ENCODE measurements at regions not wholly inside any gene's neighbourhood (a gene's known extent, or its start where the extent isn't known, plus 50 kb on each side); places are given as distances from the start of the nearest gene placed in this dataset.

DNA sequence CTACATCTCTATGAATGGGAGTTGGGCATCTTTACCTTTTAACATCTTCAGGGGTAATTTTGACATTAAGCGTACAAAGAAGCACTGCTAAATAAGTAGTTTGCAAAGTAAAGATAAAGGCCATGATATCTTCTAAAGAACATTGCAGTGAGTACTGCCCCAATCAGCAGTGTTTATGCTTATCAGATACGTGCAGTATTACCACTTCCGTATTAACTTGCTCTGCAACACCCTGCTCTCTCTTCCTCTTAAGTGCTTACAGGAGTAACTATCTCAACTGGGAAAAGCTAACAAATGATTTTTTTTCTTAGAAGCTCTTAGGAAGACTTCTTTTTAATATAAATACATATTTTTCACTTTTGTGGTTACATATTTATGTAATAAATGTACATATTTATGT is 793.7 kb upstream of the SLC10A2 start:
- DNase-seq (ENCODE audit: low read depth, low spot score) = no peak

DNA sequence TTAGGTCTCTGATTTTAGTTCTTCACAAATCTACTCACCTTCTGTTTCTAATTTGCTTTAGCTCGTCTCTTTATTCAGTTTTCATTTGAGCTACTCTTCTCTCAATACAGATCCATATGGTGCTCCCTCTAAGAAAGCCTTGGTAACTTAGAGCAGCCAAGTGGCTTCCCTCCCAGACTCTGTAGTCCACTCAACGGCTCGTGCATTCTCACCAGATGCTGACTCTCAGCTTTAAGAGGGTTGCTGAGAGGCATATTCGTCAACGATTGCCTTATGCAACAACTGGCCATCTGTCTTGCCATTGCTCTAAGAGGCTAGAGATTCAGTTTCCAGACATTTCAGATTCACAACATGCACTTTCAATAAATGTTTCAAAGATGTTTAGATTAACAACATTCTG is 785.8 kb upstream of the SLC10A2 start:
- no peak for DNase-seq (ENCODE audit: low read depth, low spot score)

DNA sequence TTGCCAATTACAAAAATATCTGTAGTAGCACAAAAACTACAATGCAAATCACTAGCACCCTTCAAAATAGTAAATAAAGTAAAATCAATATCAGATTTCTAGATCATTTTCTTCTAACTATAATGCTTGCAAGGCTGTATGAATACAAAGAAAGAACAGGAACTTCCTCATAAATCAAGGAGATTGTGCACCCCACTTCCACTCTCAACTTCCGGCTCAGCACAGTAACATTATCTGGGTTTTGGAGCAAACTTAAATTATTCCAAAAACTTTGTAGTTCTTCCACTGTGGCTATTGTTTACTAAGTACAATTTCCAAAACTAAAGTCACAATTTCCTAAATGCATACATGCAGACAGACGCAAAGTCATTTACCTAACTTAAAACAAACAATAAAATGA is 778.3 kb upstream of the SLC10A2 start:
- DNase-seq (ENCODE audit: low read depth, low spot score) = no peak

DNA sequence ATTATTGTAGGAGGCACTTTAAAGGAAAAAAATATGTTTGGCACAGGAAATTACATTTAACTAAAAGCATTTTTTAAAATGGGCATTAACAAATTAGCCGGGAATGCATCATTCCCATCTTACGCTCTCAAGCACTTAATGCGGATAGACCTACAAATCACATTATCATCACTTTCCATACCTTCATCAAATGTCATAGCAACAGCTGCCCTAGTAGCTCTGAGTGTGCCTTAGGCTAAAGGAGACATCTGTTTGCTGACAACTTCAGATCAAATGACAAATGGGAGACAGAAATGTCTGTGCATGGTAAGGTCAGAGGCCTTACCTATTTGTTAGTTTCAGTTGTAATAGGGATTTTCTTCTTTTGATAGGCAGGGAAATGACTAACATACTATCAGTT is 773.2 kb upstream of the SLC10A2 start:
- no peak for DNase-seq (ENCODE audit: low read depth, low spot score)

DNA sequence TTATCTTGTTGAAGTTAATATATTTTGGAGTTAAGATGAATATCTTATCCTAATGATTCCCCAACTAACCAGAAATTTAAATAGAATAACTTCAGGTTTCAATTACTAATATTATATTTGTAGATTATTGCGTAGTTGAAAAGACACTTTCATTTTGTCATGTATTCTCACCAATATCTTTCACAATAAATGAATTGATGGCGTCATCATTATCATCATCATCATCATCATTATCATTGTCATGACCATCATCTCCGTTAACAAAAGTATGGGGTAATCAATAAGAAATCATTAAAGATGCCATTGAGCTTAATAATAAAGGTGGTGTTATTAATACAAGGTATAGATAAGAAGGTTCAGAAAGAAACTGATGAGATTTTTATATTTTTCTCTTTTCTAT is 768.8 kb upstream of the SLC10A2 start:
- DNase-seq (ENCODE audit: low read depth, low spot score) = no peak

DNA sequence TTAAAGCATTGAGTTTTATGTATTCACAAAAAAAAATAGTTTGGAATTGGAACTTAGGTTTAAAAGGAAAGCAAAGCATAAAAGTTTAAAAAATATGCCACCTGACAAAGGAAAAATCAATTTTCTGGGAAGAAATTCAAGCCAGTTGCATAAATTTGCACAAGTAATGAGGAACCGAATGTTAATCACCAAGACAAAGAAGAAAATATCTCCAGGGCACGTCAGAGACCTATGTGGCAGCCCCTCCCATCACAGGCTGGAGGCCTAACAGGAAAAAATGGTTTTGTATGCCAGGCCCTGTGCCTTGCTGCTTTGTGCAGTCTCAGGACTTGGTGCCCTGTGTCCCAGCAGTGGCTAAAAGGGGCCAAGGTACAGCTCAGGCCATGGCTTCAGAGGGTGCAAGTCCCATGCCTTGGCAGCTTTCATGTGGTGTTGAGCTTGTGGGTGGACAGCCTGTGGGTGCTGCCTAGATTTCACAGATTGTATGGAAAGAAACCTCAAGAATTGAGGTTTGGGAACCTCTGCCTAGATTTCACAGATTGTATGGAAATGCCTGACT is 767.2 kb upstream of the SLC10A2 start:
- no peak for DNase-seq (ENCODE audit: low read depth, low spot score)

DNA sequence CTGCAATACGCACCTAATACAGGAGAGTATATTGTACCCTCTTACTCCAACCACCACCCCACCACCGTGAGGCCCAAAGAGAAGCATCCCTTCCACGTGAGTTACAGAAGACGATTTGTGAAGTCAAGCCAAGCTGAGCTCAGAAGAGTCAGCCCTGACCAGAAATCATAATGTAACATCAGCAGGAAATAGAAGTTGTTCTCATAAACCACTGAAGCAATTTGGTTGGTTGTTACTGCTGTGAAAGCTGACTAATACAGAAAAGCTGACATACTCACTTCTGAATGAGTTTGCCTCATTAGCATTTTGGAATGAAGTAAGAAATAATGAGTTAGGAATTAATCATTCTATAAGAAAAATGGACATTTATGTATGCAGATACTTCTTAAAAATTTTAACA is 749.4 kb upstream of the SLC10A2 start:
- no peak for DNase-seq (ENCODE audit: low read depth, low spot score)

DNA sequence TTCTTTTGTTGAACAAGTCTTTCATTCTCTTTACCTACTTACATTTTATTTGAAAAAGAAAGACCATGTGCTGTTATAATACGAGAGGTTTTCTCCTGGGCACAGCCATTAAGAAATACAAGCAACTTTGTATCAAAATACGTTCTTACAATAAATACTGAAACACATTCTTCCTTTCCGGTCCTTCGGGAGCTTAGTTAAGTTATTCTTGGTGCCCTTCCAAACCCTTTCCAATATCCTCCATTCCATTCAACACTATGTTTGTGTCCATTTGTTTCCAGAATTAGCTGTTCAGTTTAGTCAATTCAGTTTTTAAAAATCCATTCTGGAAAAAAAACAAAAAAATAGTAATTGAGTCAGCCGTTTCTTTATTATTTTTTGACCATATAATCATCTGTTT is 746.8 kb upstream of the SLC10A2 start:
- DNase-seq (ENCODE audit: low read depth, low spot score) = no peak

DNA sequence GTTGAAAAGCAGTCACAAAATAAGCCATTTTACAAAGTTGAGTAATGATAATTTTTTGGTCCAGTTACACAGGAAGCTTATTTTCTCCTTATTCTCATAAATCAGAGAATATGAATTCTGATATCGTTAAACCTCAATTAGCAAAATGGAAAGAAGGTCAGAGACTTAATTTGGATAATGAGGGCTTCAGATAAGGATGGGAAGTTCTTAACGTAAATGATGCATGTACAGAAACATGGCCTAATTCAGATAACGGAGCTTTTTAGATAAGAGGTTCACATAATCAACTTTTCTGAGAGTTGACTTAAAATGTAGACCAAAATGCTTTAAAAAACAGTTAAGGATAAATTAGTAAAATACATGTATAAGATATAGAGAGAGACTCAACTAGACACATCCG is 746.3 kb upstream of the SLC10A2 start:
- DNase-seq (ENCODE audit: low read depth, low spot score) = no peak

DNA sequence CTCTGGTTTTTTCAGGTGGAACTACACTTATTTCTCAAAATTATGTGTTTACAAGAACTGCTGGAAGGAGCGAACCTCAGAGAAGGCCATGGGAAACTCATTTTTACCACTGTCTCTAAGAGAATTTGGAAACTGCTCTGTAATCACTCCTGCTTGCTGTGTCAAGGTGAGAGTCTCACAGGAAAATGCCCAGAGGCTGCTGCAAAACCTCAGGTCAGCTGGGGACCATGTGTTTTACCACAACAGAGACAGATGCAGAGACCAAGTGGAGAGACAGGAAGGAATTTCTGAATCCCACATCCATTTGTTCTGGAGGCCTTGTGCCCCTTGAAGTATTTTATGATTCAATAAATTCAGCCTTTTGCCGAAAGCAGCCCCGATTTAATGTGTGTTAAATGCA is 743.8 kb upstream of the SLC10A2 start:
- DNase-seq (ENCODE audit: low read depth, low spot score) = no peak

DNA sequence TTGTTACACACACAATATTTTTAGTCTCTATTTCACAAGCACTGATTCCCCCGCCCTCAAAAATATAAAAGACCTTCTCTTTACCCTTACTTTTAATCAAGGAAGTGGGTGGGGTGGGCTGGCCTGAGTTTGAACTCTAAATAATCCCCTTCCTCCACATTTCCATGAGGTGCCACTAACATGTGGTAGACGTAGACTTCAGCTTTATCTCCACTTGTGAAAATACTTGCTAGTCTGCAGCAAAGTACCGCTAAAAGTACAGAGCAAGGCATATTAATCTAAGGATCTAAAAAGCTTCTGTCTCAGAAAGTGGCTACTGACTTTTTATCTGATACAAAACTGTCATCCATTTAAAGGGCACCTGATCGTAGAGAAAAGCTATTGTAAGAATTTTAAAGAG is 739.6 kb upstream of the SLC10A2 start:
- DNase-seq (ENCODE audit: low read depth, low spot score) = no peak

DNA sequence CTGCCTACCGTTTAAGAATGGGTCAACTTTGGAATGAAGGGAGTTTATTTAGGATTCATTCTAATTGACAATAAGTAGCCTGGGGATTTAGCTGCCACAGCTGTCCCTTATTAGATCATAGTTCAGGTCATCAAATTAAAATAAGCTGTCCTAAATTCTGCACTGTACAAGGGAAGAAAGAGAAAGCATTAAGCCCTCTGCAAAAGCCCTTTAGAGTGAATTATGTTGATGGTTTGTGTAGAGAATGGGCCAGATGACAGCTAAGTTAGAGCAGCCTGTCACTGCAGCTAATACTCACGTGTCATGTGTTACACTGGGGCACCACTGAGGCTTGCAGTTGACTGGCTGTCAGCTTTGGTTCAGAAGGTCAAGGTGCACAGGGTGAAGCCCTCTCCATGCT is 737.1 kb upstream of the SLC10A2 start:
- DNase-seq (ENCODE audit: low read depth, low spot score) = no peak

DNA sequence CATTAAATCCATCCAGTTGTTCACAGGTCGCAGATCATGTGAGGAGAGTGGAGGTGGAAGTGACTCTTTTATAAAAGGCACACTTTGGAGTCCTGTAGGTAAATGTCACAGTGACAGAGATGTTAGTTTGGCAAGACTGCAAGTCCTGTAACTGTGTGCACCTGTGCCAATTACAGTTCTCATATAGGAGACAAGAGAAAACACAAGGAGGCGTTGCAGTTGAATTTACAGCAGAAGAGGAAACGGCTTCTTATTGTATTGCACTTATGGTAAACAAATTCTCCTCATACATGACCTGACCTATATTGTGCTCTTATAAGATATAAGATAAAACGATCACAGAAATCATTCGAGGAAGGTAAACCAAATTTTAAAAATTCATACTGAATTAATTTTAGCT is 732.8 kb upstream of the SLC10A2 start:
- DNase-seq (ENCODE audit: low read depth, low spot score) = no peak

DNA sequence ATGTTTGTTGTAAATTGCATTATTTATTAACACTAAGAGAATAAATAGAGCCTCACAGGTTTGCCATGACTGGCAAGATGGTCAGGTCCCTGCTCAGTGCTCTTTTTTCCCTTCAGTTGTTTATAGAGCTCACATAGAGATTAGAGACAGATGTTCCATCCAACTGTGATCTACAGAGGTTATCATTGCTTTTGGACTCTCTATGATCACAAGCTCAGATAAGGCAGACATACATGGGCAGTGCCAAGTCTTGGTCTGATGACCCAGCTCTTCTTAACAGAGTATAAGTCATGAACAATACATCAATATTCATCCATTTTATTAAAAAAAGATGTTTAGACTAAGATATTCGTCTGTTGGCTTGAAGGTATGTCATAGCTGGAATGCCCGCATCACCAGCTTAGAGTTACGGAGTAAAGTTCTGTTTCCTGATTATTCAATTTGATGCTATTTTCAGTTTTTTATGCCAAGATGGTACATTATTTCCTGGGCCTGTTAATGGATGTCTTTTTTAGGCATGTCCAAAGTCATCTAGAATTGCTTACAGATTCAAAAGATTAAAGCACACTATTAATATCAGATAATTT is 729.8 kb upstream of the SLC10A2 start:
- no peak for DNase-seq (ENCODE audit: low read depth, low spot score)

DNA sequence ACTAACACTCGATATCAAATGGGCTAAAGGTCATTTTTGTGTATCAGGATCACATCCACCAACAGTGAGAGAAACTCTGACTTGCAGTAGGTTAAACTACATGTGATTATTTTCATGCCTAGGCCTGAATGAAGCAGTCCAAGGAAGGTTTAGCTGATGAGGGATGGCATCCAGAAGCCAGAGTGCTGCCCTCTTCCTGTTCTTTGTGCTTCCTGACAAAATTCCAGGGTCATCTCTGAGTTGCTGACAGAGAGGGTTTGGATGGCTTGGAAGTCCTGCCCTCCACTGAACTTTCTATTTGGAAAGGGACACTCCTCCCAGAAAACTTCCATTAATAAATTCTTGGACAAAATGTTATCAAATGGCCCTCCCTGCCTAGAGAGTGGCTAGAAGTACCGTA is 728.3 kb upstream of the SLC10A2 start:
- DNase-seq (ENCODE audit: low read depth, low spot score) = no peak

DNA sequence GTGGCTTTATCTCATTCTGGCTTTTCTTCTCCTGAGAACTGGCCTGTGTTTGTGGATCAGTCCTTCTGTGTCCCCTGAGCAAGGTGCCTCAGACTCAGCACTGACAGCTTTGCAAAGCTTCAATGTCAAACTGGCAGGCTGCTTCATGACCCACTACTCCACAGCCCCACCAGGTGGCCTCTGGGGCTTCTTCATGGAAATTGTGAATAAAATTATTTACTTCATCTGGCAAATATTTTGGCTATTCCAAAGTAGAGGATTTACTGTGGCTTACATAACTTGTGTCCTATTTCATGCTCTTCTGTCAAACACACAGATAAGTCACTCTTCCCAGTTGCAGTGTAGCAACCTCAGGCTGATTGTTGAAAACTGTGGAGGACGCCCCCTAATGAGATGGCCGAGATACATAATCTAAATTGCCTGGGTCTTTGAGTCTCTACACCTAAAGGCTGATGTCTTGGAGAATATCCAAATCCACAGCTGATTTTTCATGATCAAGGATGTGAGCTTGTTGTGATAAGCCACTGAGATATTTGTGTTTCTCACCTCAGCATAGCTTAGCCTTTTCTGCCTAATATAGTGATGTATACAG is 721.9 kb upstream of the SLC10A2 start:
- no peak for DNase-seq (ENCODE audit: low read depth, low spot score)

DNA sequence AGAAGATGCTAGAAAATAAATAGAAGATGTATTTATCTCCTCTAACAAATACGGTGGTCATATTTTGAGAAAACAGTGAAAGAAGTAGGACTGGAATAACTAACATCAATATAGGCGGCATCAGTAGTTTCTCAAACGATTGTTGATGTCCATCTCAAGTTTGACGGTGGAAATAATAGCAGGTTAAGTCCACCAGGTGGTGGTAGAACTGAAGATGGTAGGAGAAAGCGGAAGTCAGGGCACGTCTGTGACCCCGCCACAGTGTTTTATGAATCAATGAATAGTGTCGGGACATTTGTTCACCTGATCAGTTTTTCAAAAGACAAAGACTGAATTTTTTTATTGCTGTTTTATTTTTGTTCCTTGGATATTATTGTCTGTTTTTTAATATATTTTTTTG is 706.4 kb upstream of the SLC10A2 start:
- no peak for DNase-seq (ENCODE audit: low read depth, low spot score)

DNA sequence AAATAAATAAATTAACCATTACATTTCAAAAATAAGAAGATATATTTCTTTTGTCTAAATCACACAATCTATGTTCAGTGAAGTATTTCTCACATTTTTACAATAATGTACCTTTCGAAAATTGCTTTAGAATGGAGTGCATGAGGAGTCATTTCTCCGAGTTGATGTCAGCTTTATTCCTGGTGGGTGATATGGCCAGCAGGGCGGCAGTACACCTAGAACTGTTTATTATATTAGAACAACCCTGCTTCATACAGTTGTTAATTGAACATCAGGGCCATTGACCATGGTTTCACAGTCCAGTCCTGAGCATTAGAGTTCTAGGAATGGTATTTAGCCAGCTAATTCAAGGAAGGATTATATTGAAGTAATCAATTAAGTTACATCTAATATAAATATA is 696.3 kb upstream of the SLC10A2 start:
- DNase-seq (ENCODE audit: low read depth, low spot score) = no peak

DNA sequence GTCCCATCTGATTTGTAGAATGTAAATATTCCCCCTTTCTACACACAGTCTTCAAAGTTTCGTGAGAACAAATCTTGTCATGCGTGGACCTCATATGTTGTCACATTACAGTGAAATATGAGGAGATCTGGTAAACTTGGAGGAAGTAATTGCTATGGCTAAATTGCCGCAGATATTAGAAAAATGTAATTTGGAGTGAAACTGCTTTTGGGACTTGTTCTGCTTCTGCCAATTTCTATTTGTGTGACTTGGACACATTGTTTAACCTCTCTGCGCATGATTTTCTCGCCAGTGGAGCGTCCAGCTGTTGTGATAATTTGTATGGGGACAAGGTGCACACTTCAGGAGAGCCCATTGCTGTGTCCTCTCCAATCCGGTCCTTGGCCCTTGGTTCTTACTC is 693.1 kb upstream of the SLC10A2 start:
- DNase-seq (ENCODE audit: low read depth, low spot score) = no peak

DNA sequence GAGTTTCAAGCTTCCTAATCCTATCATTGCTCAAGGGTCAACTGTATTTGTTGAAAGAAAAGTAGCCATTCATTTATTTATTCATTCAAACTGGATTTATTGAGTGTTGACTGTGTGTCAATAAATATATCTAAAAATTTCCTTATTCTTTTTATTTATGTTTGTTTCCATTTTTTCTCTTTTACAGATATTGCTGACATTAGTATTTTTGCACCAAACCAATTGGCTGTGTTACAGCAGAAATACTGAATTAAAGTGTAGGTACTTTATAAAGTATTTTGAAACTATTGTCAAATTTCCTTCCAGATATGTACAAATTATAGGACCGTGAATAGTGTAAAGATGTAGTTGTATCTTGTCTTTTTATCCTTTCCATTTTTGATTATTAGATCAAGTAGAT is 692.0 kb upstream of the SLC10A2 start:
- DNase-seq (ENCODE audit: low read depth, low spot score) = no peak

DNA sequence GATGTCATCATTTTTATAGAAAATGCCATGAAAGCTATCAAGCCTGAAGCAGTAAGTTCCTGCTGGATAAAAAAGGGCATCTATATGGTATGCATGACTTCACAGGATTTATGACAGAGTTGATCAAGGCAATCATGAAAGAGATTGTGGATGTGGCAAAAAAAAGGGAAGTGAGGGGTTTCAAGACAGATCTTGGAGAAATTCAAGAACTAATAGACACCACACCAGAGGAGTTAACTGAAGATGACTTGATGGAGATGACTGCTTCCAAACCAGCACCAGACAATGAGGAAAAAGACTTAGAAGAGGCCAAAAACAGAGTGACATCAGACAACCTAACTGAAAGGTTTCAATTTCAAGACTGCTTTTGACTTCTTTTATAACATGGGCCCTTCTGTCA is 691.1 kb upstream of the SLC10A2 start:
- no peak for DNase-seq (ENCODE audit: low read depth, low spot score)

DNA sequence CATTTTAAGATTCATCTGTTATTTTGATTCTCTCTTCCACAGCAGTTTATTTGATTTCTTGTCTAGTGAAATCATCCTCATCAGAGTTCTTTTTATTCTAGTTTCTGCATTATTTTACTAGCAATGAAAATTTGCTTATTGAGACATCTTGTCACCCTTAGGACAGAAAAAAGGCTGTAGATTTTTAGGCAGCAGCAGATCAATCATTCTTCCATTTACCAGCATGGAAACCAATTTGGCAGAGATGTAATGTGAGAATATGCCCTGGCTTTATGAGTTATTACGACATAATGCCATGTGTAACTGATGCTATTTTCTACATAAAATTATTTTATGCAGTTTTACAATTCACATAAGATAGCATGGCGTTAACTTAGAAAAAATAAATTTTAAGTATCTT is 688.6 kb upstream of the SLC10A2 start:
- DNase-seq (ENCODE audit: low read depth, low spot score) = no peak

DNA sequence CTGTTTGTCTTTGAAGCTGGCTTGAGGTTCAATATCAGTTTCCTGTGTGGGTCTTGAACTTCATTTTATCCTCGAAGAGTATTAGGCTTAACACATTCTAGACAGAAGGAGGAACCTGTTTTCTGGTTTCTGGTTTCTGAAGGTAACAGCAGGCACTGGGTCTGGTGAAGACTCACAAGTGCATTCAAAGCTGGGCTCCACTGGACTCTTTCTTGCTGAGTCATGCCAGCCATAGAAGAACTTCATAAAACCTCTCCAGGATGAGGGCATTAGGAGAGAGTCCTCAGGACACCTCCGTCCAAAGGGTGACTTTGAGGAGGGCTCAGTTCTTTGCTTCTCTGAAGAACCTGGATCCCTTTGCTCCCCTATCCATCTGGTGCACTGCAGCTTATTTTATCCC is 668.6 kb upstream of the SLC10A2 start:
- no peak for DNase-seq (ENCODE audit: low read depth, low spot score)

DNA sequence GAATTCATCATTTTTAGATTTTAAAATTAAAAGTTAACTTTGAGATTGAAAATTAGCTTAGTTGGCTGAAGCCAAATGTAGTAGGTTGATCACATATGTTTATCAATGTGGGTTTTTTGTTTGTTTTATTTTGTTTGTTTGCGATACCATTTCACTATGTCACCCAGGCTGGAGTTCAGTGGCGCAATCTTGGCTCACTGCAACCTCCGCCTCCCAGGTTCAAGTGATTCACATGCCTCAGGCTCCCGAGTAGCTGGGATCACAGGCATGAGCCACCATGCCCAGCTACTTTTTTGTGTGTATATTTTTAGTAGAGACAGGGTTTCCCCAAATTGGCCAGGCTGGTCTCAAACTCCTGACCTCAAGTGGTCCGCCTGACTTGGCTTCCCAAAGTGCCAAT is 665.7 kb upstream of the SLC10A2 start:
- no peak for DNase-seq (ENCODE audit: low read depth, low spot score)
